ENCODE measurements at regions not wholly inside any gene's neighbourhood (a gene's known extent, or its start where the extent isn't known, plus 50 kb on each side); places are given as distances from the start of the nearest gene placed in this dataset.

- H3K4me1 Mint-ChIP-seq: no peaks in the 10 kb centered on the region
- no peaks in the 10 kb centered on the region for H3K9me3 Mint-ChIP-seq
- H3K4me3 Mint-ChIP-seq: no peak overlapping the region
- no peaks in the 10 kb centered on the region for H3K36me3 Mint-ChIP-seq (ENCODE audit: low read depth)
- H3K27me3 Mint-ChIP-seq: peaks cover 4% of the 10 kb centered on the region
- no peak overlapping the region for H3K27ac Mint-ChIP-seq
- intact Hi-C loops (cut with micrococcal nuclease): no loop called here
- DNase-seq: no peak
Measured at GRCh38 chr10:128704716-128705115, 578.5 kb upstream of the MKI67 start.

DNA sequence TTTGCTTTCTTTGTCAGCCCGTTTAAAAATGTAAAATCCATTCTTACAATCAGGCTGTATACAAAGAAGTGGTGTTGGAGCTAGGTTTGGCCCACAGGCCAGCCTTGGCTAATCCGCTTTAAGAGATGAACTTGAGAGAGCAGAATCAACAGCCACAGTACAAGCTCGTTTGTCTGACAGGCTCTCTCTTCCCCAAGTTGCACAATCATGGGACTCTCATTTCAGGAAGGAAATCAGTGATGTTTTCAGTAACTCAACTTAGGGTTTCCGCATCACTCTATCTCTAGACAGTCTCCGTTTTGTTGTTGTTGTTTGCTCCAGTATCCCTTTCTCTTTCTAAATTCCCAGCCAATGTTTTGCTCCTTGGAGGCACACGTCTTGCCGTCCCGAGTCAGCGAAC lies 582.0 kb upstream of the MKI67 start:
- Mint-ChIP-seq H3K9me3 (no peaks in the 10 kb centered on the region), H3K4me1 (no peaks in the 10 kb centered on the region), H3K4me3 (no peak overlapping the region), H3K36me3 (ENCODE audit: low read depth) (no peaks in the 10 kb centered on the region), H3K27me3 (peaks cover 5% of the 10 kb centered on the region), H3K27ac (no peak overlapping the region)
- intact Hi-C loops (cut with micrococcal nuclease): no loop called here
- DNase-seq: no peak

GRCh38 chr10:128709686-128710085 lies 583.5 kb upstream of the MKI67 start:
- Mint-ChIP-seq H3K27me3 (peaks cover 5% of the 10 kb centered on the region), H3K4me3 (no peak overlapping the region), H3K4me1 (no peaks in the 10 kb centered on the region), H3K27ac (no peak overlapping the region), H3K36me3 (ENCODE audit: low read depth) (no peaks in the 10 kb centered on the region), H3K9me3 (no peaks in the 10 kb centered on the region)
- no peak for DNase-seq
- intact Hi-C loops (cut with micrococcal nuclease): no loop called here

DNA sequence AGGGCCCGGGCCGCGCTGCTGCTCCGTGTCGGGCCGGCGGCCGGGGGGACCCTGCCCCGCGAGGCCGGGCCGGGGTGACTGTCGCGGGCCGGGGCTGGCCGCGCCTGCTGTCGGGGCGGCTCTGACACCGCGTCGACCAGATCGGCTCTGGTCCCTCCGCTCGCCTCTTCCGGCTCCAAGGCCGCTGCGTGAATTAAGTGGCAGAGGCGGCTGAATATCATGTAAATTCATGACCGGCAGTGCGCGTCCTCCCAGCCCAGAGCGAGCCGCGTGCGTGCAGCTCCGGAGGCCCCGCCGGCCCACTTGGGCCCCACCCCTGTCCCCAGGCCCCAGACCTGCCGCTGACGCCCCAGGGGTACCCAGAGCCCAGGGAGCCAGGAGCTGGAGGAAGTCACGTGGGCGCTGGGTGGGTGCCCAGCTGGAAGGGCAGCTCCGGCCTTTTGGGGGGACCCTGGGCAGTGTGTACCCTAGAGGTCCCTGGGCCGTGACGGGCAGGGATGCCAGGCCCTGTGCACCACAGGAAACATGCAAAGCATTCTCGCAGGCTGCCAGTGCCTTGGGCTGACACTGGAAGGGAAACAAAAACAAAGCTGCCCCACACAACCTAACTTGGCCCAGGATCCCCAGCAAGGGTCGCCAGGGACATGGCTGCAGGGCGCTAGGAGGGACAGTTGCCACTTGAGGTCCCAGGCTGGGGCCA lies 584.0 kb upstream of the MKI67 start:
- DNase-seq: no peak
- intact Hi-C loops (cut with micrococcal nuclease): no loop called here
- Mint-ChIP-seq H3K4me1 (no peaks in the 10 kb centered on the region), H3K9me3 (no peaks in the 10 kb centered on the region), H3K27ac (no peak overlapping the region), H3K4me3 (no peak overlapping the region), H3K36me3 (ENCODE audit: low read depth) (no peaks in the 10 kb centered on the region), H3K27me3 (peaks cover 5% of the 10 kb centered on the region)

DNA sequence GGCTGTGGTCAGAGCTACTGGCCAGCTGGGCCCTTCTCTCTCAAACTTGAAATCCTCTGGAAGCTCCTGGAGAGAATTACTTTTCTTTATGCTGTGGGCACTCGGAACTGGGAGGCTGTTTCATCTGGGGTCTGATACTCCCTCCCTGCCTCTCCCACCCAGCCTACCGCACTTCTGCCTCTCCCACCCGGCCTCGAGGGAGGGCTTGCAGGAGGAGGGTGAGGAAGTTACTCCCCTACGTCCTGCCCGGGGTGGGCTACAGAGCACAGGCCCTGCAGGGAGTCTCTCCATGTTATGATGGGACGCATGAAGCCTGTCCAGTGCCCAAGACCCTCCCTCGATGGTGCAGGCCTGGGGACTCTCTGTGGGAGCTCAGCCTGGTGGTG lies 584.6 kb upstream of the MKI67 start:
- Mint-ChIP-seq H3K27me3 (peaks cover 5% of the 10 kb centered on the region), H3K4me3 (no peak overlapping the region), H3K4me1 (no peaks in the 10 kb centered on the region), H3K9me3 (no peaks in the 10 kb centered on the region), H3K36me3 (ENCODE audit: low read depth) (no peaks in the 10 kb centered on the region), H3K27ac (no peak overlapping the region)
- no peak for DNase-seq
- intact Hi-C loops (cut with micrococcal nuclease): no loop called here

GRCh38 chr10:128711806-128712205 lies 585.6 kb upstream of the MKI67 start:
- intact Hi-C loops (cut with micrococcal nuclease): no loop called here
- H3K4me1 Mint-ChIP-seq: no peaks in the 10 kb centered on the region
- H3K4me3 Mint-ChIP-seq: no peak overlapping the region
- H3K36me3 Mint-ChIP-seq (ENCODE audit: low read depth): no peaks in the 10 kb centered on the region
- H3K27me3 Mint-ChIP-seq: peaks cover 5% of the 10 kb centered on the region
- no peak for DNase-seq
- no peaks in the 10 kb centered on the region for H3K9me3 Mint-ChIP-seq
- no peak overlapping the region for H3K27ac Mint-ChIP-seq

GRCh38 chr10:128712661-128713400 lies 586.6 kb upstream of the MKI67 start:
- peaks cover 5% of the 10 kb centered on the region for H3K27me3 Mint-ChIP-seq
- H3K36me3 Mint-ChIP-seq (ENCODE audit: low read depth): no peaks in the 10 kb centered on the region
- H3K9me3 Mint-ChIP-seq: no peaks in the 10 kb centered on the region
- no peaks in the 10 kb centered on the region for H3K4me1 Mint-ChIP-seq
- DNase-seq: no peak
- intact Hi-C loops (cut with micrococcal nuclease): no loop called here
- no peak overlapping the region for H3K4me3 Mint-ChIP-seq
- no peak overlapping the region for H3K27ac Mint-ChIP-seq

GRCh38 chr10:128713471-128713870 lies 587.2 kb upstream of the MKI67 start:
- peaks cover 5% of the 10 kb centered on the region for H3K27me3 Mint-ChIP-seq
- no peaks in the 10 kb centered on the region for H3K4me1 Mint-ChIP-seq
- intact Hi-C loops (cut with micrococcal nuclease): no loop called here
- no peaks in the 10 kb centered on the region for H3K9me3 Mint-ChIP-seq
- H3K36me3 Mint-ChIP-seq (ENCODE audit: low read depth): no peaks in the 10 kb centered on the region
- no peak for DNase-seq
- H3K4me3 Mint-ChIP-seq: no peak overlapping the region
- no peak overlapping the region for H3K27ac Mint-ChIP-seq

- Mint-ChIP-seq H3K36me3 (ENCODE audit: low read depth) (no peaks in the 10 kb centered on the region), H3K9me3 (no peaks in the 10 kb centered on the region), H3K4me3 (no peak overlapping the region), H3K4me1 (no peaks in the 10 kb centered on the region), H3K27ac (no peak overlapping the region), H3K27me3 (peaks cover 5% of the 10 kb centered on the region)
- no peak for DNase-seq
- intact Hi-C loops (cut with micrococcal nuclease): no loop called here
Measured at GRCh38 chr10:128713874-128714570, 587.8 kb upstream of the MKI67 start.

DNA sequence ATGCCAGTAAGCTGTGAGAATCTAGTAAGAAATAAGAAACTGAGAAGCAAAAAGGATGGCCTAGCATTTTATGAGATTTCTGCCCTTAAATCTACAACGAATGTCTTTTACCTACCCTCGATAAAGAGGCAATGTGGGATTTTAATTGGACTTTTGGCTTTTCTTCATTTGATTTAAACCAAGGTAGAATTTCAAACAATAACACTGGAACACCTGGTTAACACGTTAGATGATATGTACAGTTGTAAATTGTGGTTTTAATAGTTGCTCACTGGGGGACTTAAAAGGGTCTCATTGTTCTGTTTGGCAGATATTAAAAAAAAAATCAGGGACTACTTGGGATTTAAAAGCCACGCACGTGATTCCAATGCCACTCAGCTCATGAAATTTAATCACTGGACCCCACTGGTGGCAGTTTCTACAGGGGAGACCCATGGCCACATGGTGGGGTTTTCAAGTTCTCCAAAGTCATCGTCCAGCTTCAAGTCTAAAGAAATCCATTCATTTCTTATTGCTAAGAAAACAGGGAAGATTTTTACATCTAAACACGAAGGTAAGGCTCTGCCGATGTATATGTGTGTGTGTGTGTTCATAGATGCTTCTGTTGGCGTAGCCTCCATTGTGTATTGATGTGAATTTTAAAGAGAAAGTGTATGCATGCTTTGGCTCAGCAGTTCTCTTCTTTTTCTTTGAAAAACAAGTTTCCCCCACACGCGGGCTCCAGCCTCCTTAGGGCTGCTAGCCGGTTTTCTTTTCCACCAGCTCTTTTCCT lies 588.6 kb upstream of the MKI67 start:
- no peak for DNase-seq
- Mint-ChIP-seq H3K9me3 (no peaks in the 10 kb centered on the region), H3K36me3 (ENCODE audit: low read depth) (no peaks in the 10 kb centered on the region), H3K27me3 (no peaks in the 10 kb centered on the region), H3K4me1 (no peaks in the 10 kb centered on the region), H3K4me3 (no peak overlapping the region), H3K27ac (no peak overlapping the region)
- intact Hi-C loops (cut with micrococcal nuclease): no loop called here

DNA sequence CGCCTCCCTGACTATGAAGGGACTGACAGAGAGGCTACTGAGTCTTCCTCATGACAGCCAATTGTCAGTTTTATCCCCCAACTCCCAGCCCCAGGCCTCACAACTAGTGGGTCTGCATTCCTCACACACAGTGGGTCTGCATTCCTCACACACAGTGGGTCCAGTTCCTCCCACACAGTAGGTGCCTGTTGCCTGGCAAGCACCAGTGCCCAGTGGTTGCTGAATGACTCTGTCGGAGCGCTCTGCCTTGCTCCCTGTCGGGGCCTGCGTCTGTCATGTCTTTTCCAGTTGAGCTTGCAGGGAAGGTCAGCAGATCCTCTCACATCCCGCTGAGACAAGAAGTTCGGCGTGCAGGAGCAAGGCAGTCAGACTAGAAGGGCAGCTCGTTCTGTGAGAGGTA lies 590.0 kb upstream of the MKI67 start:
- H3K36me3 Mint-ChIP-seq (ENCODE audit: low read depth): no peaks in the 10 kb centered on the region
- H3K27me3 Mint-ChIP-seq: no peaks in the 10 kb centered on the region

DNA sequence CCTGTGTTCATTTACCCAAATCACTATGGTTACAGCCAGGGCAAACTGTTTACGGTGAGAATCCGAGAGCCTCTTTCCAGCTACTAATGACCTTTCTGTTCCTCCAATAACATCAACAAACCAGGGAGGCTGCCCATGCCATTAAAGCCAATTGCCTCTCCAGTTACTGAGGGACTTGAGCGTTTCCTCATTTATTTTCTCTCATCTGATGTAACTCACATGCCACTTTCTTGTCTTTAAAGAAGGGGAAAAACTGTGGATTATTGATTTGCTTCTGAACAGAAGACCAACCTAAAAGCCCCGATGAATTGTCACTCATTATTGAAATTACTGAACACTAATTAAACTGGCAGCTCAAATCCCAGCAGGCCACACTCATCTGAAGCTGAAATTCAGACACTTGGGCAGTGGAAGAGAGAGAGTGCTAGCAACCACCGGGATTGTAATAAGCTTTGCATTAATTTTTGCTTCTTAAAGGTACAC lies 595.8 kb upstream of the MKI67 start:
- no peaks in the 10 kb centered on the region for H3K4me1 Mint-ChIP-seq
- H3K9me3 Mint-ChIP-seq: no peaks in the 10 kb centered on the region
- no peak for DNase-seq
- no peaks in the 10 kb centered on the region for H3K27me3 Mint-ChIP-seq
- intact Hi-C loops (cut with micrococcal nuclease): no loop called here
- H3K27ac Mint-ChIP-seq: no peak overlapping the region
- no peaks in the 10 kb centered on the region for H3K36me3 Mint-ChIP-seq (ENCODE audit: low read depth)
- H3K4me3 Mint-ChIP-seq: no peak overlapping the region

More for the DNA sequence above, 590.0 kb upstream of the MKI67 start:
- no peak for DNase-seq
- no peak overlapping the region for H3K27ac Mint-ChIP-seq
- intact Hi-C loops (cut with micrococcal nuclease): no loop called here
- H3K4me3 Mint-ChIP-seq: no peak overlapping the region
- no peaks in the 10 kb centered on the region for H3K4me1 Mint-ChIP-seq
- no peaks in the 10 kb centered on the region for H3K9me3 Mint-ChIP-seq

GRCh38 chr10:128722947-128723346 lies 596.7 kb upstream of the MKI67 start:
- intact Hi-C loops (cut with micrococcal nuclease): no loop called here
- H3K9me3 Mint-ChIP-seq: no peaks in the 10 kb centered on the region
- DNase-seq: no peak
- H3K27me3 Mint-ChIP-seq: no peaks in the 10 kb centered on the region
- H3K36me3 Mint-ChIP-seq (ENCODE audit: low read depth): no peaks in the 10 kb centered on the region
- no peak overlapping the region for H3K4me3 Mint-ChIP-seq
- no peaks in the 10 kb centered on the region for H3K4me1 Mint-ChIP-seq
- no peak overlapping the region for H3K27ac Mint-ChIP-seq

Measured in activated CD4-positive, alpha-beta T cell treated with anti-CD3 and anti-CD28 coated beads, Interleukin-2, amount 10 ng/mL, durations not matched to agents 24 days and 14 days (primary cell).